ENCODE measurements at regions not wholly inside any gene's neighbourhood (a gene's known extent, or its start where the extent isn't known, plus 50 kb on each side); places are given as distances from the start of the nearest gene placed in this dataset.
A peak's percentile ranks its signal among the peaks of the same experiment; 100 is the strongest.

DNA sequence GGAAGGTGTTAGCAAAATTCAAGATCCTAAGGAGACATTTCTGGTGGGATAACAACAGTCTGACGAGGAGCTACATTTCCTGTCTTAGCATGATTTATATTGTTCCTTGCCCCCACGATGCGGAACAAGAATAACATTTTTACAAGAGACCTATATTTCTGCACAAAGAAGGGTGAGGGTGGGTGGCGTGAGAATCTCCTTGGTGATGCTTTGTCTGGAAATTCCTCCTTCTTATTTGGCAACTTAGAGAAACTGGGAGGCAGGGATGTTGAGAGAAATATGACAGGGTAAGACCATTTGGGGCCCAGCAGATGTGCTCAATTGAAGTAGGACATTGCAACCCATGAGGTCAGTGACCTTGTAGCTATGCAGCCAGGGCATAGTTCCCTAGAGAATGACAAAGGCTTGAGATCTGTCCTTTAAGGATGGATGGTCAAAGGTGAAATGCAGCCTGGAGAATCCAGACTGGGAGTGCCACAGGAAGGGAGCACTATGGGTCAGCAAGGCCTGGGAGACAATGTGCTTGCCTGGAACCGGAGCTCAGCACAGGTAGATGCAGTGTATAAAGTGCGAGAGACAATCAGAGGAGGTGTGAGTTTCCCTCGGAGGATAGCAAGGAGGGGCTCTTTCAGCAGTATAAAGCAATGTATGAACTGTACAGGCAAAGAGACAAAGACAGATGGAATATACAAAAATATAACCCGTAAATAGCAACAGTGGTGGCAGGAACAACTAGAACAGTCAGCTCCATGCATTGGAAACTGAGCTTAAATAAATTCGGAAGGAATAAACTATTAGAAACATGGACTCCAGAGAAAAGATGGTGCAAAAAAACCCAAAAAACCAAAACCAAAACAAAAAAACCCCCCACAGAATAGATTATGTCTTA is 317.6 kb upstream of the TBL1XR1 start:
- CTCF ChIA-PET: no interaction called here
- ATAC-seq: no peak
- Mint-ChIP-seq H3K4me1 (peaks cover 3% of the 10 kb centered on the region), H3K27me3 (ENCODE audit: low read depth) (no peaks in the 10 kb centered on the region), H3K9me3 (no peaks in the 10 kb centered on the region), H3K27ac (no peak overlapping the region), H3K36me3 (no peaks in the 10 kb centered on the region), H3K4me3 (no peak overlapping the region)
- no peak for DNase-seq (ENCODE audit: low spot score)
- POLR2A ChIA-PET: no interaction called here
- TF ChIP-seq ZNF671 (CRISPR knock-in tag; IDR thresholded peaks at IDR 0.05): no peak
- TF ChIP-seq ZNF396 (CRISPR knock-in tag; IDR thresholded peaks at IDR 0.05; ENCODE audit: borderline replicate concordance): no peak
- no peak for TF ChIP-seq CBFB (CRISPR knock-in tag; IDR thresholded peaks at IDR 0.05; ENCODE audit: low read depth)
- TF ChIP-seq, protein P1, sequence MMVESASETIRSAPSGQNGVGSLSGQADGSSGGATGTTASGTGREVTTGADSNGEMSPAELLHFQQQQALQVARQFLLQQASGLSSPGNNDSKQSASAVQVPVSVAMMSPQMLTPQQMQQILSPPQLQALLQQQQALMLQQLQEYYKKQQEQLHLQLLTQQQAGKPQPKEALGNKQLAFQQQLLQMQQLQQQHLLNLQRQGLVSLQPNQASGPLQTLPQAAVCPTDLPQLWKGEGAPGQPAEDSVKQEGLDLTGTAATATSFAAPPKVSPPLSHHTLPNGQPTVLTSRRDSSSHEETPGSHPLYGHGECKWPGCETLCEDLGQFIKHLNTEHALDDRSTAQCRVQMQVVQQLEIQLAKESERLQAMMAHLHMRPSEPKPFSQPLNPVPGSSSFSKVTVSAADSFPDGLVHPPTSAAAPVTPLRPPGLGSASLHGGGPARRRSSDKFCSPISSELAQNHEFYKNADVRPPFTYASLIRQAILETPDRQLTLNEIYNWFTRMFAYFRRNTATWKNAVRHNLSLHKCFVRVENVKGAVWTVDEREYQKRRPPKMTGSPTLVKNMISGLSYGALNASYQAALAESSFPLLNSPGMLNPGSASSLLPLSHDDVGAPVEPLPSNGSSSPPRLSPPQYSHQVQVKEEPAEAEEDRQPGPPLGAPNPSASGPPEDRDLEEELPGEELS (CRISPR knock-in tag; IDR thresholded peaks at IDR 0.05): no peak

DNA sequence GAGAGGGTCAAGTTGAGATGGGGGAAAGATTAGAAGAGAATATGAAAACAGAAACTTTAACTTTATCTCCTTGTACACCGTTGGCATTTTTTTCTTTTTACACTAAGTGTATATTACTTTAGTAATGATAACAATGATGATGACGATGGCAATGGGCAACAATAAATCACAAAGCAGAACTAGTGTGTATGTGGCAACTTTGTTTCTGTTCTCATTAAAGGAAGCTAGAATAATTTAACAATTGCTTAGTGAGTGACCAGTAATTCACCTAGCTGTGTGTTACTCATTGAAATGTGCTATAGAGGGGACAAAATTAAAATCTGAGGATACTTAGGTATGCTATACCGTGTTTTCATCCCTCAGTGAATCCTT is 318.5 kb upstream of the TBL1XR1 start:
- Mint-ChIP-seq H3K9me3 (no peaks in the 10 kb centered on the region), H3K4me1 (peaks cover 7% of the 10 kb centered on the region), H3K36me3 (no peaks in the 10 kb centered on the region), H3K4me3 (no peak overlapping the region), H3K27me3 (ENCODE audit: low read depth) (no peaks in the 10 kb centered on the region), H3K27ac (no peak overlapping the region)
- no peak for ATAC-seq
- ChIA-PET POLR2A (interaction anchor here (0.5 to 0.7 kb wide), 3 partner anchors 136 to 705 kb away, joined by 3 read pairs; no protein-coding TSS in a partner anchor), CTCF (no interaction called here)
- TF ChIP-seq, protein P2, sequence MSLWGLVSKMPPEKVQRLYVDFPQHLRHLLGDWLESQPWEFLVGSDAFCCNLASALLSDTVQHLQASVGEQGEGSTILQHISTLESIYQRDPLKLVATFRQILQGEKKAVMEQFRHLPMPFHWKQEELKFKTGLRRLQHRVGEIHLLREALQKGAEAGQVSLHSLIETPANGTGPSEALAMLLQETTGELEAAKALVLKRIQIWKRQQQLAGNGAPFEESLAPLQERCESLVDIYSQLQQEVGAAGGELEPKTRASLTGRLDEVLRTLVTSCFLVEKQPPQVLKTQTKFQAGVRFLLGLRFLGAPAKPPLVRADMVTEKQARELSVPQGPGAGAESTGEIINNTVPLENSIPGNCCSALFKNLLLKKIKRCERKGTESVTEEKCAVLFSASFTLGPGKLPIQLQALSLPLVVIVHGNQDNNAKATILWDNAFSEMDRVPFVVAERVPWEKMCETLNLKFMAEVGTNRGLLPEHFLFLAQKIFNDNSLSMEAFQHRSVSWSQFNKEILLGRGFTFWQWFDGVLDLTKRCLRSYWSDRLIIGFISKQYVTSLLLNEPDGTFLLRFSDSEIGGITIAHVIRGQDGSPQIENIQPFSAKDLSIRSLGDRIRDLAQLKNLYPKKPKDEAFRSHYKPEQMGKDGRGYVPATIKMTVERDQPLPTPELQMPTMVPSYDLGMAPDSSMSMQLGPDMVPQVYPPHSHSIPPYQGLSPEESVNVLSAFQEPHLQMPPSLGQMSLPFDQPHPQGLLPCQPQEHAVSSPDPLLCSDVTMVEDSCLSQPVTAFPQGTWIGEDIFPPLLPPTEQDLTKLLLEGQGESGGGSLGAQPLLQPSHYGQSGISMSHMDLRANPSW (CRISPR knock-in tag; conservative IDR thresholded peaks at IDR 0.05; ENCODE audit: low read depth): no peak
- TF ChIP-seq ESRRA (CRISPR knock-in tag; IDR thresholded peaks at IDR 0.05; ENCODE audit: borderline replicate concordance) (no peak), ZNF121 (CRISPR knock-in tag; IDR thresholded peaks at IDR 0.05) (no peak), SP1 (CRISPR knock-in tag; conservative IDR thresholded peaks at IDR 0.05) (no peak)
- TF ChIP-seq, protein P3, sequence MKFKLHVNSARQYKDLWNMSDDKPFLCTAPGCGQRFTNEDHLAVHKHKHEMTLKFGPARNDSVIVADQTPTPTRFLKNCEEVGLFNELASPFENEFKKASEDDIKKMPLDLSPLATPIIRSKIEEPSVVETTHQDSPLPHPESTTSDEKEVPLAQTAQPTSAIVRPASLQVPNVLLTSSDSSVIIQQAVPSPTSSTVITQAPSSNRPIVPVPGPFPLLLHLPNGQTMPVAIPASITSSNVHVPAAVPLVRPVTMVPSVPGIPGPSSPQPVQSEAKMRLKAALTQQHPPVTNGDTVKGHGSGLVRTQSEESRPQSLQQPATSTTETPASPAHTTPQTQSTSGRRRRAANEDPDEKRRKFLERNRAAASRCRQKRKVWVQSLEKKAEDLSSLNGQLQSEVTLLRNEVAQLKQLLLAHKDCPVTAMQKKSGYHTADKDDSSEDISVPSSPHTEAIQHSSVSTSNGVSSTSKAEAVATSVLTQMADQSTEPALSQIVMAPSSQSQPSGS (CRISPR knock-in tag; IDR thresholded peaks at IDR 0.05; ENCODE audit: borderline replicate concordance, low read depth): no peak
- TF ChIP-seq, protein P4, sequence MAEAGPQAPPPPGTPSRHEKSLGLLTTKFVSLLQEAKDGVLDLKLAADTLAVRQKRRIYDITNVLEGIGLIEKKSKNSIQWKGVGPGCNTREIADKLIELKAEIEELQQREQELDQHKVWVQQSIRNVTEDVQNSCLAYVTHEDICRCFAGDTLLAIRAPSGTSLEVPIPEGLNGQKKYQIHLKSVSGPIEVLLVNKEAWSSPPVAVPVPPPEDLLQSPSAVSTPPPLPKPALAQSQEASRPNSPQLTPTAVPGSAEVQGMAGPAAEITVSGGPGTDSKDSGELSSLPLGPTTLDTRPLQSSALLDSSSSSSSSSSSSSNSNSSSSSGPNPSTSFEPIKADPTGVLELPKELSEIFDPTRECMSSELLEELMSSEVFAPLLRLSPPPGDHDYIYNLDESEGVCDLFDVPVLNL (CRISPR knock-in tag; IDR thresholded peaks at IDR 0.05; ENCODE audit: borderline replicate concordance, low read depth): no peak
- no peak for DNase-seq (ENCODE audit: low spot score)

DNA sequence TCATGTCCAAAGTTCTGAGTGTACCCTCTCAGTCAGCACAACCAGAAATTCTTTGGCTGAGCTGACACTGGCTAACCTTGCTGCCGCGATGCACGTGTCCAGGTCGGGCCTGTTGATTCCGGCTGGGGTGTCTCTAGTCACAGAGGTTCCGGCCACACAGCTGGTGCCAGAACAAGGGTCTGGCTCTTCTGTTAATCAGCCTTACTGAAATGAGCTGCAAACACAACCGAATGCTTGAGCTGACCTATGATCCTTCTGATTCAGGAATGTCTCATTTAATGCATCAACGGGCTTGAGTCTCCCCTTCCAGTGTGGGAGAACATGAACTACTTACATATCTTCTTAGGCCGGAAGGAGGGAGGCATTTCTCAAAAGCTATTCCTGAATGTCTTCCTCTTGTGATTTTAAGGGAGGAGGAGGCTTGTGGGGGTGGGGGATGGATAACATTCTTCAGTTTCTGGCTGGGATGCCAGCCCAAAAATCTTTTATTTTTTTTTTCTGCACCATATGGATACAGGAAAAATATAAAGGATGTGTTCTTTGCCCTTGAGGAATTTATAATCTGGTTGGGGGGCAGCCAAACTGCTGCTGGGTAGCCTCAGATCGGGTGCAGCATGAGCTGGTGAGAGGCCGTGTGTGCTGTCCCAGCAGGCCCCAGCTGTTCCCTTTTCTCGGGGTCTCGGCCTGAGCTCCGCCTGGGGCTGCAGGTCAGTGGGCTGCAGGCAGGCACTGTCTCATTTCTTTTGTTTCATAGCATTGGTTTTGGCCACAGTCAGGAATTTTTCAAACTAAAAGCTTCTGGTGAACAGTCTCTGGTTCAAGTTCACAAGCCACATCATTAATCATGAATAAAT is 319.1 kb upstream of the TBL1XR1 start:
- ChIA-PET POLR2A (interaction anchor here (0.5 to 0.7 kb wide), 7 partner anchors 94 to 706 kb away, joined by 3 to 5 read pairs (median 3); no protein-coding TSS in a partner anchor), CTCF (no interaction called here)
- Mint-ChIP-seq H3K27ac (no peak overlapping the region), H3K27me3 (ENCODE audit: low read depth) (no peaks in the 10 kb centered on the region), H3K9me3 (no peaks in the 10 kb centered on the region), H3K4me3 (no peak overlapping the region), H3K36me3 (no peaks in the 10 kb centered on the region), H3K4me1 (peaks cover 13% of the 10 kb centered on the region)
- TF ChIP-seq GABPB1 (CRISPR knock-in tag; IDR thresholded peaks at IDR 0.05) (peak; percentile 46; the same call in 1 of the 2 replicates), TEAD4 (CRISPR knock-in tag; IDR thresholded peaks at IDR 0.05) (no peak)
- no peak for DNase-seq (ENCODE audit: low spot score)
- ATAC-seq: peak; percentile 24; the same call in 1 of the 2 replicates
